IMR-90 (cell line): ENCODE measurements at regions not wholly inside any gene's neighbourhood (a gene's known extent, or its start where the extent isn't known, plus 50 kb on each side); places are given as distances from the start of the nearest gene placed in this dataset.

Experiments
- ATAC-seq: fragments of 200-7000 bp; cut with Tn5 transposase; 2 replicates; pipeline ENCODE4 v1.9.1; 2020; ENCODE audit warnings: low read depth, mild to moderate bottlenecking, moderate library complexity
- BruUV-seq: library from RNA; stranded (reverse); fragments of 400-500 nt; replicated peaks from 2 replicates; lab custom pipeline; 2021; lab: Mats Ljungman, UMichigan
- CTCF ChIA-PET: fragments of 300-600 bp; formaldehyde crosslinking; extraction: SDS; loops from one replicate; lab custom pipeline; 2021; ENCODE audit warnings: antibody characterized with exemption; lab: Yijun Ruan, JAX
- POLR2A ChIA-PET: fragments of 300-600 bp; sonication (Branson Sonifier 250); formaldehyde crosslinking; loops from one replicate; lab custom pipeline; 2022; ENCODE audit warnings: antibody characterized with exemption; ENCODE audit not compliant: unreplicated experiment; lab: Charles Lee
- DNase-seq: peaks from one replicate; pipeline ENCODE4 v3.0.0; 2013
- H2AFZ ChIP-seq: replicated peaks from 2 replicates; pipeline ENCODE3; 2013; ENCODE audit warnings: low read length, mild to moderate bottlenecking; ENCODE audit not compliant: poor library complexity
- H2AK5ac ChIP-seq: 2 replicates; pipeline ENCODE4 v1.6.1; 2013; ENCODE audit warnings: low read depth, low read length, inconsistent platforms
- H2AK9ac ChIP-seq: replicated peaks from 2 replicates; pipeline ENCODE3; 2013; ENCODE audit warnings: mild to moderate bottlenecking, low read depth, low read length, moderate library complexity; ENCODE audit not compliant: poor library complexity
- H2BK120ac ChIP-seq: 2 replicates; pipeline ENCODE4 v1.6.1; 2013; ENCODE audit warnings: low read depth, low read length, inconsistent platforms
- H2BK15ac ChIP-seq: 3 replicates; pipeline ENCODE4 v1.6.1; 2013; ENCODE audit warnings: low read depth, low read length, inconsistent platforms
- H2BK20ac ChIP-seq: 2 replicates; pipeline ENCODE4 v1.6.1; 2013; ENCODE audit warnings: low read depth, mild to moderate bottlenecking, inconsistent platforms, low read length, moderate library complexity
- H2BK5ac ChIP-seq: 2 replicates; pipeline ENCODE4 v1.6.1; 2013; ENCODE audit warnings: mild to moderate bottlenecking, low read depth, low read length, inconsistent platforms; ENCODE audit not compliant: poor library complexity, severe bottlenecking
- H3K14ac ChIP-seq: replicated peaks from 2 replicates; pipeline ENCODE4 v1.6.1; 2013; ENCODE audit warnings: low read depth, low read length, inconsistent platforms
- H3K18ac ChIP-seq: 2 replicates; pipeline ENCODE4 v1.6.1; 2013; ENCODE audit warnings: low read depth, low read length, control low read depth
- H3K23ac ChIP-seq: 2 replicates; pipeline ENCODE4 v1.6.1; 2013; ENCODE audit warnings: low read depth, low read length, inconsistent platforms
- H3K27ac ChIP-seq: 2 replicates; pipeline ENCODE4 v1.5.1; 2013; ENCODE audit warnings: mild to moderate bottlenecking, control low read depth, low read length; ENCODE audit not compliant: insufficient read depth
- H3K27me3 ChIP-seq: 2 replicates; pipeline ENCODE4 v1.6.1; 2013; ENCODE audit warnings: low read length; ENCODE audit not compliant: control insufficient read depth, insufficient read depth
- H3K36me3 ChIP-seq: 2 replicates; pipeline ENCODE4 v1.6.1; 2013; ENCODE audit warnings: low read length, mixed read lengths; ENCODE audit not compliant: control insufficient read depth, insufficient read depth
- H3K4ac ChIP-seq: 2 replicates; pipeline ENCODE4 v1.6.1; 2013; ENCODE audit warnings: low read depth, low read length, inconsistent platforms
- H3K4me1 ChIP-seq: 2 replicates; pipeline ENCODE4 v1.6.1; 2013; ENCODE audit warnings: low read length, mixed read lengths; ENCODE audit not compliant: control insufficient read depth, insufficient read depth
- H3K4me2 ChIP-seq: 2 replicates; pipeline ENCODE4 v1.6.1; 2013; ENCODE audit warnings: low read depth, mild to moderate bottlenecking, control low read depth, low read length, moderate library complexity
- H3K4me3 ChIP-seq: 2 replicates; pipeline ENCODE4 v1.5.1; 2013; ENCODE audit warnings: low read depth, mild to moderate bottlenecking, control low read depth, low read length, moderate library complexity; ENCODE audit not compliant: insufficient read depth
- H3K56ac ChIP-seq: 2 replicates; pipeline ENCODE4 v1.6.1; 2013; ENCODE audit warnings: low read length, inconsistent platforms; ENCODE audit not compliant: insufficient read depth; ENCODE audit errors: extremely low read depth
- H3K79me1 ChIP-seq, 2 experiments: 2 replicates each; pipeline ENCODE4 v1.6.1; 2013; ENCODE audit warnings: low read length in 2 of 2, inconsistent platforms in 1 of 2, low read depth in 1 of 2
- H3K9ac ChIP-seq: 2 replicates; pipeline ENCODE4 v1.6.1; 2013; ENCODE audit warnings: low read depth, low read length, control low read depth
- H3K9me1 ChIP-seq: 2 replicates; pipeline ENCODE4 v1.6.1; 2013; ENCODE audit warnings: low read length, inconsistent platforms; ENCODE audit not compliant: insufficient read depth
- H3K9me3 ChIP-seq: 2 replicates; pipeline ENCODE4 v1.6.1; 2013; ENCODE audit warnings: low read length; ENCODE audit not compliant: control insufficient read depth, insufficient read depth
- H4K20me1 ChIP-seq: 2 replicates; pipeline ENCODE4 v1.6.1; 2013; ENCODE audit warnings: low read length, inconsistent platforms; ENCODE audit not compliant: insufficient read depth
- H4K5ac ChIP-seq: 2 replicates; pipeline ENCODE4 v1.6.1; 2013; ENCODE audit warnings: mild to moderate bottlenecking, low read depth, low read length, control low read depth
- H4K8ac ChIP-seq, 2 experiments: 2 replicates each; pipeline ENCODE4 v1.6.1; 2013; ENCODE audit warnings: low read depth in 2 of 2, low read length in 2 of 2, control low read depth in 1 of 2, inconsistent platforms in 1 of 2
- H4K91ac ChIP-seq: 2 replicates; pipeline ENCODE4 v1.6.1; 2013; ENCODE audit warnings: low read depth, low read length, inconsistent platforms; ENCODE audit not compliant: insufficient read depth
- BHLHE40 ChIP-seq: fragments of 150-350 bp; IDR thresholded peaks from 2 replicates; pipeline ENCODE4 v1.6.1; 2016; ENCODE audit warnings: mild to moderate bottlenecking, low read depth, low read length
- CEBPB ChIP-seq: IDR thresholded peaks from 2 replicates; pipeline ENCODE4 v1.6.1; 2012; ENCODE audit warnings: low read depth, low read length, improper control_type of control experiment
- CHD1 ChIP-seq: IDR thresholded peaks from 2 replicates; pipeline ENCODE4 v1.6.1; 2012; ENCODE audit warnings: low read depth, low read length, improper control_type of control experiment
- CTCF ChIP-seq: conservative IDR thresholded peaks from 2 replicates; pipeline ENCODE4 v1.5.1; 2012; ENCODE audit warnings: mild to moderate bottlenecking, low read depth, low read length, improper control_type of control experiment
- ELK1 ChIP-seq: fragments of 150-350 bp; IDR thresholded peaks from 2 replicates; pipeline ENCODE4 v1.6.1; 2016; ENCODE audit warnings: low read depth, mild to moderate bottlenecking, low read length, moderate library complexity, borderline replicate concordance
- FOS ChIP-seq: fragments of 150-350 bp; IDR thresholded peaks from 2 replicates; pipeline ENCODE4 v1.6.1; 2016; ENCODE audit warnings: low read depth, low read length
- MAFK ChIP-seq: IDR thresholded peaks from 2 replicates; pipeline ENCODE4 v1.6.1; 2012; ENCODE audit warnings: low read depth, low read length, improper control_type of control experiment
- MAZ ChIP-seq: IDR thresholded peaks from 2 replicates; pipeline ENCODE4 v1.6.1; 2012; ENCODE audit warnings: low read depth, mild to moderate bottlenecking, low read length, improper control_type of control experiment, moderate library complexity, borderline replicate concordance
- NFE2L2 ChIP-seq: fragments of 150-350 bp; IDR thresholded peaks from 2 replicates; pipeline ENCODE4 v1.6.1; 2016; ENCODE audit warnings: low read depth, mild to moderate bottlenecking, low read length
- POLR2A ChIP-seq: IDR thresholded peaks from 2 replicates; pipeline ENCODE4 v1.6.1; 2012; ENCODE audit warnings: mild to moderate bottlenecking, low read depth, low read length
- RAD21 ChIP-seq: IDR thresholded peaks from 2 replicates; pipeline ENCODE4 v1.6.1; 2012; ENCODE audit warnings: low read length, improper control_type of control experiment
- RCOR1 ChIP-seq: IDR thresholded peaks from 2 replicates; pipeline ENCODE4 v1.6.1; 2012; ENCODE audit warnings: mild to moderate bottlenecking, low read length, improper control_type of control experiment; ENCODE audit not compliant: insufficient replicate concordance
- RFX5 ChIP-seq: IDR thresholded peaks from 2 replicates; pipeline ENCODE4 v1.8.0; 2012; ENCODE audit warnings: low read depth, mild to moderate bottlenecking, low read length, moderate library complexity
- SMC3 ChIP-seq: fragments of 150-350 bp; IDR thresholded peaks from 2 replicates; pipeline ENCODE4 v1.6.1; 2016; ENCODE audit warnings: low read depth, mild to moderate bottlenecking, antibody characterized with exemption, low read length, moderate library complexity
- USF2 ChIP-seq: fragments of 150-350 bp; IDR thresholded peaks from 2 replicates; pipeline ENCODE4 v1.6.1; 2017; ENCODE audit warnings: mild to moderate bottlenecking, antibody characterized with exemption, low read length, low read depth
- WGBS, 2 experiments: methylation state at CpG; one replicate each; pipeline versions ENCODE4 v1.1.5 to v1.1.7; 2013; ENCODE audit warnings: missing lambda C conversion rate in 2 of 2; ENCODE audit not compliant: insufficient read length in 1 of 2; ENCODE audit errors: extremely low coverage in 2 of 2; 5-methylcytosine and 5-hydroxymethylcytosine counted together
- dilution Hi-C: fragments of 300-500 bp; cut with HindIII; formaldehyde crosslinking; loops from one replicate; pipeline ENCODE4 v1.14.3; 2018; ENCODE audit warnings: low sequenced_read_pairs; ENCODE audit not compliant: unreplicated experiment
- in situ Hi-C: fragments of 300-500 bp; cut with MboI; formaldehyde crosslinking; loops from 3 replicates; pipeline ENCODE4 v1.14.3; 2019; ENCODE audit warnings: low sequenced_read_pairs, inconsistent platforms, mixed read lengths
- intact Hi-C: fragments of 100-400 bp; cut with micrococcal nuclease; formaldehyde crosslinking; loops from 2 replicates; pipeline ENCODE4 v1.10.0; 2022

GRCh38 chr2:48257456-48257855 lies 57.0 kb upstream of the FOXN2 start:
- no peak overlapping the region for H3K56ac ChIP-seq
- CTCF ChIA-PET, result no interaction called here
- H3K4me3 ChIP-seq, result no peak overlapping the region
- no peaks in the 10 kb centered on the region for H3K9me3 ChIP-seq
- H3K36me3 ChIP-seq, result no peaks in the 10 kb centered on the region
- dilution Hi-C loops (no loop called here), intact Hi-C loops (no loop called here), in situ Hi-C loops (no loop called here)
- no peak overlapping the region for H2AK5ac ChIP-seq
- H2BK5ac ChIP-seq, result no peak overlapping the region
- DNase-seq (no peak), ATAC-seq (no peak)
- no peaks in the 10 kb centered on the region for H3K4me1 ChIP-seq
- no peaks in the 10 kb centered on the region for H3K9me1 ChIP-seq
- H3K14ac ChIP-seq, result no peak overlapping the region
- no peak overlapping the region for H3K4me2 ChIP-seq
- no peak overlapping the region for H3K23ac ChIP-seq
- H3K4ac ChIP-seq, result no peak overlapping the region
- no peak overlapping the region for H4K91ac ChIP-seq
- no TSS peak for BruUV-seq
- H3K27me3 ChIP-seq, result peaks cover 2% of the 10 kb centered on the region
- no peaks in the 10 kb centered on the region for H4K20me1 ChIP-seq
- no peak overlapping the region for H2AK9ac ChIP-seq
- H2BK120ac ChIP-seq, result no peak overlapping the region
- no peaks in the 10 kb centered on the region for H3K79me1 ChIP-seq
- H3K9ac ChIP-seq, result no peak overlapping the region
- H2BK15ac ChIP-seq, result no peak overlapping the region
- H4K5ac ChIP-seq, result no peak overlapping the region
- 80% methylated on average over 1 of the region's 2 CpGs; no CpG with 5 or more reads in 1 of the 2 experiments for WGBS, 2 experiments
- POLR2A ChIA-PET, result no interaction called here
- H3K27ac ChIP-seq, result no peak overlapping the region
- H2AFZ ChIP-seq, result no peak overlapping the region
- no peak overlapping the region for H2BK20ac ChIP-seq
- H4K8ac ChIP-seq, result no peak overlapping the region
- TF ChIP-seq ELK1, result no peak
- no peak for TF ChIP-seq MAFK
- TF ChIP-seq SMC3, result no peak
- no peak for TF ChIP-seq CHD1
- no peak for TF ChIP-seq NFE2L2
- no peak for TF ChIP-seq RAD21
- TF ChIP-seq RCOR1, result no peak
- TF ChIP-seq CTCF, result no peak
- TF ChIP-seq FOS, result no peak
- TF ChIP-seq BHLHE40, result no peak
- no peak for TF ChIP-seq USF2
- no peak for TF ChIP-seq RFX5
- no peak for TF ChIP-seq POLR2A
- no peak for TF ChIP-seq CEBPB
- no peak for TF ChIP-seq MAZ
- no peak overlapping the region for H3K18ac ChIP-seq
